22Rv1 (cell line): ENCODE measurements at regions not wholly inside any gene's neighbourhood (a gene's known extent, or its start where the extent isn't known, plus 50 kb on each side); places are given as distances from the start of the nearest gene placed in this dataset.

Source experiments
- ZFX ChIP-seq: fragments of 450-650 bp; IDR thresholded peaks from 2 replicates; pipeline ENCODE4 v1.6.1; 2017; ENCODE audit warnings: antibody characterized with exemption, borderline replicate concordance
- TF ChIP-seq, protein P1 (sequence below): fragments of 450-650 bp; IDR thresholded peaks from 2 replicates; pipeline ENCODE4 v1.5.1; 2017; ENCODE audit warnings: mild to moderate bottlenecking

DNA sequence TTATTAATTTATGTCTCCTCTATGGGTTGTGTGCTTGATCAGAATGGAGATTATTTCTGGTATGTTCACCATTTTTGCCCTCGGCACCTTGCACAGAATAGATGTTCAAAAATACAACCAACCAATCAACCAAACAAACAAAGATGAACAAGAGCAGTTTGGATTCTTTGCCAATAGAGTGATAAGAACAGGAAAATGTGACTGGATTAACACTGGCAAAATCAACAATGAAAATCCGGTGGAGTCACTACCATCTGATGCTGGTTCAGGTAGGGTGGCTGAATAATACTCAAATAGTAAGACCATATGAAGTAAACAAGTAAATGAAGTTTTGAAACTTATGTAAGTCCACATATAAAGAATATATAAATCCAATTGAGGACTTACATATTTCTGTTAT is 685.0 kb upstream of the EPHA5 start:
- TF ChIP-seq, protein P1, sequence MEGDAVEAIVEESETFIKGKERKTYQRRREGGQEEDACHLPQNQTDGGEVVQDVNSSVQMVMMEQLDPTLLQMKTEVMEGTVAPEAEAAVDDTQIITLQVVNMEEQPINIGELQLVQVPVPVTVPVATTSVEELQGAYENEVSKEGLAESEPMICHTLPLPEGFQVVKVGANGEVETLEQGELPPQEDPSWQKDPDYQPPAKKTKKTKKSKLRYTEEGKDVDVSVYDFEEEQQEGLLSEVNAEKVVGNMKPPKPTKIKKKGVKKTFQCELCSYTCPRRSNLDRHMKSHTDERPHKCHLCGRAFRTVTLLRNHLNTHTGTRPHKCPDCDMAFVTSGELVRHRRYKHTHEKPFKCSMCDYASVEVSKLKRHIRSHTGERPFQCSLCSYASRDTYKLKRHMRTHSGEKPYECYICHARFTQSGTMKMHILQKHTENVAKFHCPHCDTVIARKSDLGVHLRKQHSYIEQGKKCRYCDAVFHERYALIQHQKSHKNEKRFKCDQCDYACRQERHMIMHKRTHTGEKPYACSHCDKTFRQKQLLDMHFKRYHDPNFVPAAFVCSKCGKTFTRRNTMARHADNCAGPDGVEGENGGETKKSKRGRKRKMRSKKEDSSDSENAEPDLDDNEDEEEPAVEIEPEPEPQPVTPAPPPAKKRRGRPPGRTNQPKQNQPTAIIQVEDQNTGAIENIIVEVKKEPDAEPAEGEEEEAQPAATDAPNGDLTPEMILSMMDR: no peak
- TF ChIP-seq ZFX: no peak
